CD4-positive, alpha-beta T cell (primary cell): ENCODE measurements at regions not wholly inside any gene's neighbourhood (a gene's known extent, or its start where the extent isn't known, plus 50 kb on each side); places are given as distances from the start of the nearest gene placed in this dataset.

Source experiments
- ATAC-seq: fragments of 200-7000 bp; cut with Tn5 transposase; one replicate; pipeline ENCODE4 v1.10.0; 2022; ENCODE audit warnings: mild to moderate bottlenecking; ENCODE audit not compliant: poor library complexity
- CTCF ChIA-PET: fragments of 350-600 bp; sonication (Branson Sonifier 250); formaldehyde crosslinking; loops from one replicate; lab custom pipeline; 2021; ENCODE audit warnings: antibody characterized with exemption, inconsistent platforms; lab: Charles Lee
- POLR2A ChIA-PET: fragments of 350-600 bp; sonication (Branson Sonifier 250); formaldehyde crosslinking; loops from one replicate; lab custom pipeline; 2021; ENCODE audit warnings: antibody characterized with exemption, inconsistent platforms; lab: Charles Lee
- DNase-seq, 14 experiments: peaks; one replicate each; pipeline ENCODE4 v3.0.0-alpha.2; 2013 to 2020; ENCODE audit warnings: mixed read lengths in 2 of 14
- H3K27ac ChIP-seq, 2 donors: one replicate each; pipeline versions ENCODE4 v1.5.1 to v1.7.0; 2013; ENCODE audit warnings: low read length in 2 of 2, low read depth in 1 of 2, mild to moderate bottlenecking in 1 of 2
- H3K27me3 ChIP-seq, 2 experiments: 1 replicate in 1 of 2; 2 replicates in 1 of 2; pipeline versions ENCODE4 v1.6.1 to v1.7.0; 2013; ENCODE audit warnings: low read length in 2 of 2, control low read depth in 1 of 2, mild to moderate bottlenecking in 1 of 2, moderate library complexity in 1 of 2; ENCODE audit not compliant: insufficient read depth in 2 of 2, control insufficient read depth in 1 of 2
- H3K36me3 ChIP-seq: one replicate; pipeline ENCODE4 v1.6.1; 2013; ENCODE audit warnings: low read length, control low read depth; ENCODE audit not compliant: insufficient read depth
- H3K4me1 ChIP-seq: one replicate; pipeline ENCODE4 v1.6.1; 2013; ENCODE audit warnings: low read length, control low read depth; ENCODE audit not compliant: insufficient read depth
- H3K4me3 ChIP-seq: one replicate; pipeline ENCODE4 v1.5.1; 2013; ENCODE audit warnings: mild to moderate bottlenecking, low read length, moderate library complexity
- H3K9me3 ChIP-seq, 2 experiments: 1 replicate in 1 of 2; 2 replicates in 1 of 2; pipeline versions ENCODE4 v1.6.1 to v1.7.0; 2013; ENCODE audit warnings: low read length in 2 of 2, mild to moderate bottlenecking in 2 of 2, control low read depth in 1 of 2, moderate library complexity in 1 of 2; ENCODE audit not compliant: control insufficient read depth in 1 of 2, insufficient read depth in 1 of 2
- H3K27ac Mint-ChIP-seq: one replicate; pipeline ENCODE4 v1.8.0; 2020; ENCODE audit warnings: mixed read lengths
- H3K27me3 Mint-ChIP-seq: one replicate; pipeline ENCODE4 v1.8.0; 2021; ENCODE audit warnings: mixed read lengths
- H3K36me3 Mint-ChIP-seq: one replicate; pipeline ENCODE4 v1.8.0; 2021; ENCODE audit warnings: low read depth, mixed read lengths
- H3K4me1 Mint-ChIP-seq: one replicate; pipeline ENCODE4 v1.8.0; 2021; ENCODE audit warnings: low read depth, mixed read lengths
- H3K4me3 Mint-ChIP-seq: one replicate; pipeline ENCODE4 v1.8.0; 2020; ENCODE audit warnings: mild to moderate bottlenecking, mixed read lengths
- H3K9me3 Mint-ChIP-seq: one replicate; pipeline ENCODE4 v1.8.0; 2020; ENCODE audit warnings: mixed read lengths
- CTCF ChIP-seq: fragments of 200-600 bp; IDR thresholded peaks from one replicate; pipeline ENCODE4 v1.8.0; 2022; ENCODE audit warnings: antibody characterized with exemption, mild to moderate bottlenecking
- intact Hi-C, 2 experiments: fragments of 100-400 bp; cut with DNase I in 1 of 2; cut with micrococcal nuclease in 1 of 2; formaldehyde crosslinking; loops; one replicate each; pipeline versions ENCODE4 v1.15.1 to v1.9.0; 2023 to 2025; cut with DNase I, micrococcal nuclease

- H3K4me1 ChIP-seq: no peaks in the 10 kb centered on the region
- no peak for ATAC-seq
- no peaks in the 10 kb centered on the region for H3K4me1 Mint-ChIP-seq
These were observed 121.8 kb upstream of the C1orf174 start for GRCh38 chr1:4021974-4022268.

GRCh38 chr1:4022715-4023114 is 122.6 kb upstream of the C1orf174 start:
- no peaks in the 10 kb centered on the region for H3K36me3 Mint-ChIP-seq
- TF ChIP-seq CTCF: no peak
- H3K27me3 Mint-ChIP-seq: peaks cover 7% of the 10 kb centered on the region
- no peaks in the 10 kb centered on the region for H3K4me1 ChIP-seq
- intact Hi-C loops: no loop called here
- CTCF ChIA-PET: no interaction called here
- ATAC-seq (no peak), DNase-seq (no peak)
- H3K4me1 Mint-ChIP-seq: no peaks in the 10 kb centered on the region
- H3K9me3 Mint-ChIP-seq: no peaks in the 10 kb centered on the region
- no peak overlapping the region for H3K4me3 Mint-ChIP-seq
- no peaks in the 10 kb centered on the region for H3K36me3 ChIP-seq
- POLR2A ChIA-PET: no interaction called here
- H3K27me3 ChIP-seq: no peaks in the 10 kb centered on the region
- H3K4me3 ChIP-seq: no peak overlapping the region
- H3K27ac Mint-ChIP-seq: no peak overlapping the region
- no peak overlapping the region for H3K27ac ChIP-seq
- peaks cover 0 to 6% of the 10 kb centered on the region in 2 experiments for H3K9me3 ChIP-seq

More at GRCh38 chr1:4021974-4022268, 121.8 kb upstream of the C1orf174 start:
- Mint-ChIP-seq H3K4me3 (no peak overlapping the region), H3K36me3 (no peaks in the 10 kb centered on the region), H3K27me3 (peaks cover 7% of the 10 kb centered on the region), H3K27ac (no peak overlapping the region), H3K9me3 (no peaks in the 10 kb centered on the region)
- ChIA-PET POLR2A (no interaction called here), CTCF (no interaction called here)
- Histone ChIP-seq H3K4me3 (no peak overlapping the region), H3K27me3 (no peaks in the 10 kb centered on the region), H3K36me3 (no peaks in the 10 kb centered on the region), H3K9me3 (peaks cover 0 to 6% of the 10 kb centered on the region in 2 experiments), H3K27ac (no peak overlapping the region)
- no peak for DNase-seq
- intact Hi-C loops: no loop called here
- no peak for TF ChIP-seq CTCF

GRCh38 chr1:4023678-4024077 is 123.6 kb upstream of the C1orf174 start:
- no peak overlapping the region for H3K4me3 ChIP-seq
- H3K4me1 ChIP-seq: no peaks in the 10 kb centered on the region
- POLR2A ChIA-PET: no interaction called here
- DNase-seq (no peak), ATAC-seq (no peak)
- H3K36me3 Mint-ChIP-seq: no peaks in the 10 kb centered on the region
- H3K27me3 Mint-ChIP-seq: peaks cover 8% of the 10 kb centered on the region
- no peak overlapping the region for H3K27ac Mint-ChIP-seq
- no peaks in the 10 kb centered on the region for H3K9me3 Mint-ChIP-seq
- H3K9me3 ChIP-seq: peaks cover 0 to 6% of the 10 kb centered on the region in 2 experiments
- H3K4me3 Mint-ChIP-seq: no peak overlapping the region
- H3K27ac ChIP-seq: no peak overlapping the region
- CTCF ChIA-PET: no interaction called here
- peaks cover 0 to 3% of the 10 kb centered on the region in 2 experiments for H3K27me3 ChIP-seq
- H3K36me3 ChIP-seq: no peaks in the 10 kb centered on the region
- no peak for TF ChIP-seq CTCF
- intact Hi-C loops: no loop called here
- no peaks in the 10 kb centered on the region for H3K4me1 Mint-ChIP-seq
